H1 (cell line): ENCODE measurements at regions not wholly inside any gene's neighbourhood (a gene's known extent, or its start where the extent isn't known, plus 50 kb on each side); places are given as distances from the start of the nearest gene placed in this dataset.

Source experiments
- CTCF ChIA-PET: fragments of 300-600 bp; sonication (Branson Sonifier 250); formaldehyde crosslinking; loops from one replicate; lab custom pipeline; 2021; ENCODE audit not compliant: partially characterized antibody; lab: Charles Lee
- POLR2A ChIA-PET: fragments of 300-600 bp; sonication (Branson Sonifier 250); formaldehyde crosslinking; loops from one replicate; lab custom pipeline; 2021; ENCODE audit warnings: inconsistent platforms; ENCODE audit not compliant: partially characterized antibody; lab: Charles Lee
- DNase-seq, 2 experiments: peaks; one replicate each; pipeline versions ENCODE4 v3.0.0 to v3.0.0-alpha.2; 2010 to 2022; ENCODE audit warnings: low spot score in 2 of 2, low read depth in 1 of 2, mixed read lengths in 1 of 2
- FAIRE-seq: peaks from 2 replicates; lab custom pipeline; 2011; peaks lifted over from hg19 to GRCh38; lab: Jason Lieb, UNC
- H2AFZ ChIP-seq: 2 replicates; pipeline ENCODE4 v1.8.1; 2012; ENCODE audit warnings: low read length, inconsistent platforms
- H2AK5ac ChIP-seq: 2 replicates; pipeline ENCODE4 v1.6.1; 2013; ENCODE audit warnings: low read depth, low read length
- H2BK120ac ChIP-seq: replicated peaks from 2 replicates; pipeline ENCODE3; 2013; ENCODE audit warnings: low read depth, low read length, inconsistent platforms
- H2BK12ac ChIP-seq: 2 replicates; pipeline ENCODE4 v1.6.1; 2013; ENCODE audit warnings: low read depth, low read length
- H2BK15ac ChIP-seq: 2 replicates; pipeline ENCODE4 v1.6.1; 2013; ENCODE audit warnings: low read length
- H2BK20ac ChIP-seq: 2 replicates; pipeline ENCODE4 v1.6.1; 2013; ENCODE audit warnings: low read length
- H2BK5ac ChIP-seq: 2 replicates; pipeline ENCODE4 v1.6.1; 2013; ENCODE audit warnings: low read depth, low read length
- H3K14ac ChIP-seq: 2 replicates; pipeline ENCODE4 v1.6.1; 2013; ENCODE audit warnings: inconsistent platforms; ENCODE audit not compliant: insufficient read length
- H3K18ac ChIP-seq: 2 replicates; pipeline ENCODE4 v1.6.1; 2013; ENCODE audit warnings: low read length; ENCODE audit errors: extremely low read depth
- H3K23ac ChIP-seq: 2 replicates; pipeline ENCODE4 v1.6.1; 2013; ENCODE audit warnings: inconsistent platforms; ENCODE audit not compliant: insufficient read length
- H3K23me2 ChIP-seq: 2 replicates; pipeline ENCODE4 v1.6.1; 2013; ENCODE audit warnings: low read depth, low read length
- H3K27ac ChIP-seq: 2 replicates; pipeline ENCODE4 v1.6.1; 2011; ENCODE audit warnings: low read depth, low read length, inconsistent platforms
- H3K27me3 ChIP-seq, 4 experiments: replicated peaks in 1 of 4; 1 replicate in 1 of 4; 2 replicates in 3 of 4; pipeline versions ENCODE4 v1.6.1 to v1.8.1; 2011 to 2013; ENCODE audit warnings: low read length in 3 of 4, mild to moderate bottlenecking in 3 of 4, inconsistent platforms in 2 of 4, mixed read lengths in 2 of 4, moderate library complexity in 1 of 4; ENCODE audit not compliant: control insufficient read depth in 3 of 4, insufficient read depth in 3 of 4; ENCODE audit errors: extremely low read depth in 1 of 4
- H3K36me3 ChIP-seq, 4 experiments: 2 replicates each; pipeline versions ENCODE4 v1.6.1 to v1.8.1; 2011 to 2013; ENCODE audit warnings: mild to moderate bottlenecking in 4 of 4, low read length in 3 of 4, moderate library complexity in 2 of 4, control low read depth in 1 of 4, inconsistent platforms in 1 of 4; ENCODE audit not compliant: insufficient read depth in 4 of 4, control insufficient read depth in 2 of 4
- H3K4ac ChIP-seq: replicated peaks from 2 replicates; pipeline ENCODE3; 2013; ENCODE audit warnings: low read length, low read depth, mixed read lengths, inconsistent platforms; ENCODE audit not compliant: insufficient read length
- H3K4me1 ChIP-seq, 4 experiments: replicated peaks in 1 of 4; 1 replicate in 1 of 4; 2 replicates in 3 of 4; pipeline versions ENCODE4 v1.6.1 to v1.8.1; 2011 to 2013; ENCODE audit warnings: low read length in 3 of 4, inconsistent platforms in 2 of 4, mixed read lengths in 1 of 4; ENCODE audit not compliant: insufficient read depth in 4 of 4, control insufficient read depth in 3 of 4
- H3K4me2 ChIP-seq, 2 experiments: 2 replicates each; pipeline versions ENCODE4 v1.6.1 to v1.8.1; 2011 to 2013; ENCODE audit warnings: low read depth in 2 of 2, low read length in 2 of 2, control low read depth in 1 of 2, inconsistent platforms in 1 of 2, mild to moderate bottlenecking in 1 of 2; ENCODE audit not compliant: insufficient read depth in 1 of 2
- H3K4me3 ChIP-seq, 4 experiments: fragments of 200-600, 300-600 bp in 1 of 4; sonication (generic), shearing (Covaris generic), sonication (Bioruptor Twin) in 1 of 4; 2 replicates each; pipeline versions ENCODE4 v1.5.1 to v1.8.1; 2011 to 2016; ENCODE audit warnings: low read length in 4 of 4, low read depth in 3 of 4, control low read depth in 2 of 4, inconsistent platforms in 2 of 4, mild to moderate bottlenecking in 2 of 4, mixed read lengths in 1 of 4, moderate library complexity in 1 of 4; ENCODE audit not compliant: insufficient read depth in 2 of 4; ENCODE audit errors: extremely low read depth in 1 of 4
- H3K56ac ChIP-seq: replicated peaks from 2 replicates; pipeline ENCODE3; 2013; ENCODE audit warnings: low read depth, mild to moderate bottlenecking, mixed read lengths, low read length, inconsistent platforms; ENCODE audit not compliant: insufficient read length
- H3K79me1 ChIP-seq: 2 replicates; pipeline ENCODE4 v1.6.1; 2013; ENCODE audit warnings: low read depth, low read length, control low read depth
- H3K79me2 ChIP-seq, 2 experiments: 2 replicates each; pipeline versions ENCODE4 v1.6.1 to v1.8.1; 2012 to 2013; ENCODE audit warnings: low read length in 2 of 2, mild to moderate bottlenecking in 2 of 2, inconsistent platforms in 1 of 2; ENCODE audit not compliant: insufficient read depth in 2 of 2, control insufficient read depth in 1 of 2
- H3K9ac ChIP-seq, 4 experiments: replicated peaks in 1 of 4; 1 replicate in 1 of 4; 2 replicates in 3 of 4; pipeline versions ENCODE4 v1.6.1 to v1.8.1; 2011 to 2013; ENCODE audit warnings: low read depth in 3 of 4, low read length in 3 of 4, control low read depth in 2 of 4, mild to moderate bottlenecking in 2 of 4, moderate library complexity in 2 of 4, inconsistent platforms in 1 of 4; ENCODE audit errors: extremely low read depth in 1 of 4
- H3K9me3 ChIP-seq, 2 experiments: 2 replicates each; pipeline versions ENCODE4 v1.6.1 to v1.8.1; 2012 to 2013; ENCODE audit warnings: mild to moderate bottlenecking in 2 of 2, moderate library complexity in 2 of 2, control low read depth in 1 of 2, inconsistent platforms in 1 of 2, low read depth in 1 of 2, low read length in 1 of 2, mixed read lengths in 1 of 2; ENCODE audit not compliant: insufficient read depth in 2 of 2
- H4K20me1 ChIP-seq, 2 experiments: replicated peaks in 1 of 2; 2 replicates each; pipeline versions ENCODE3 to v1.8.1; 2011 to 2013; ENCODE audit warnings: inconsistent platforms in 2 of 2, low read length in 2 of 2, mild to moderate bottlenecking in 1 of 2; ENCODE audit not compliant: insufficient read depth in 2 of 2, control insufficient read depth in 1 of 2
- H4K5ac ChIP-seq: 2 replicates; pipeline ENCODE4 v1.6.1; 2013; ENCODE audit warnings: low read length, low read depth, mixed read lengths, inconsistent platforms; ENCODE audit not compliant: insufficient read length
- H4K8ac ChIP-seq: 2 replicates; pipeline ENCODE4 v1.8.0; 2013; ENCODE audit warnings: mild to moderate bottlenecking, moderate library complexity, low read length, inconsistent platforms; ENCODE audit not compliant: insufficient read depth; ENCODE audit errors: extremely low read depth
- H4K91ac ChIP-seq: replicated peaks from 2 replicates; pipeline ENCODE3; 2013; ENCODE audit warnings: low read length, mixed read lengths, inconsistent platforms; ENCODE audit not compliant: insufficient read length
- BACH1 ChIP-seq: IDR thresholded peaks from 2 replicates; pipeline ENCODE4 v1.6.1; 2012; ENCODE audit warnings: low read length, improper control_type of control experiment
- BCL11A ChIP-seq, 2 experiments: IDR thresholded peaks; one replicate each; pipeline ENCODE4 v1.6.1; 2011; ENCODE audit warnings: low read depth in 2 of 2, low read length in 2 of 2, mild to moderate bottlenecking in 2 of 2
- EP300 ChIP-seq, 2 experiments: IDR thresholded peaks; 1 replicate in 1 of 2; 2 replicates in 1 of 2; pipeline ENCODE4 v1.6.1; 2011 to 2012; ENCODE audit warnings: low read depth in 2 of 2, low read length in 2 of 2, mild to moderate bottlenecking in 2 of 2, borderline replicate concordance in 1 of 2, inconsistent platforms in 1 of 2, moderate library complexity in 1 of 2
- GABPA ChIP-seq: IDR thresholded peaks from 2 replicates; pipeline ENCODE4 v1.6.1; 2011; ENCODE audit warnings: mild to moderate bottlenecking, low read length, moderate library complexity, borderline replicate concordance; ENCODE audit not compliant: insufficient read depth
- KDM1A ChIP-seq: fragments of 200-600, 300-600 bp; sonication (generic); IDR thresholded peaks from 2 replicates; pipeline ENCODE4 v1.7.1; 2016; ENCODE audit warnings: mild to moderate bottlenecking, low read length, borderline replicate concordance
- KDM5A ChIP-seq: fragments of 200-600 bp; IDR thresholded peaks from 2 replicates; pipeline ENCODE4 v1.7.1; 2012; ENCODE audit warnings: mild to moderate bottlenecking, low read length, inconsistent platforms, mixed read lengths
- MAFK ChIP-seq: IDR thresholded peaks from 2 replicates; pipeline ENCODE4 v1.6.1; 2012; ENCODE audit warnings: low read depth, mild to moderate bottlenecking, improper control_type of control experiment, low read length
- MAX ChIP-seq: IDR thresholded peaks from 2 replicates; pipeline ENCODE4 v1.6.1; 2012; ENCODE audit warnings: inconsistent platforms
- POLR2A ChIP-seq, 2 experiments: IDR thresholded peaks; 1 replicate in 1 of 2; 2 replicates in 1 of 2; pipeline ENCODE4 v1.6.1; 2011; ENCODE audit warnings: low read depth in 2 of 2, low read length in 2 of 2, mild to moderate bottlenecking in 2 of 2; ENCODE audit errors: control extremely low read depth in 1 of 2
- RNF2 ChIP-seq: fragments of 200-900, 300-1000 bp; sonication (generic); IDR thresholded peaks from 2 replicates; pipeline ENCODE4 v1.7.1; 2016; ENCODE audit warnings: borderline replicate concordance, low read depth, mild to moderate bottlenecking, antibody characterized with exemption, low read length; ENCODE audit not compliant: poor library complexity, severe bottlenecking; ENCODE audit errors: missing control alignments
- SIN3A ChIP-seq, 2 experiments: IDR thresholded peaks in 1 of 2; conservative IDR thresholded peaks in 1 of 2; 2 replicates each; pipeline ENCODE4 v1.6.1; 2011 to 2012; ENCODE audit warnings: low read length in 2 of 2, improper control_type of control experiment in 1 of 2, low read depth in 1 of 2, mild to moderate bottlenecking in 1 of 2
- SIRT6 ChIP-seq: IDR thresholded peaks from one replicate; pipeline ENCODE4 v1.7.1; 2012; ENCODE audit warnings: low read length, inconsistent platforms
- SRF ChIP-seq: IDR thresholded peaks from 2 replicates; pipeline ENCODE4 v1.6.1; 2011; ENCODE audit warnings: mild to moderate bottlenecking, low read depth, low read length, moderate library complexity
- TEAD4 ChIP-seq: IDR thresholded peaks from 2 replicates; pipeline ENCODE4 v1.6.1; 2012; ENCODE audit warnings: low read depth, low read length, inconsistent platforms, mixed read lengths

- no peak for TF ChIP-seq TEAD4
- TF ChIP-seq SIRT6 = no peak
- no peak for TF ChIP-seq POLR2A (IDR thresholded peaks at IDR 0.05; ENCODE audit: control extremely low read depth in 1 of 2, low read depth in 2 of 2, low read length in 2 of 2)
Measured at GRCh38 chr6:139557547-139557946, 183.1 kb upstream of the CITED2 start (continued).

GRCh38 chr6:139556532-139556931, 182.1 kb upstream of the CITED2 start:
- POLR2A ChIA-PET = no interaction called here
- no peak for FAIRE-seq
- no peak overlapping the region for H2BK120ac ChIP-seq

More at GRCh38 chr6:139556532-139556931, 182.1 kb upstream of the CITED2 start:
- Histone ChIP-seq H4K20me1 (no peaks in the 10 kb centered on the region), H3K23me2 (no peaks in the 10 kb centered on the region), H2BK15ac (no peak overlapping the region), H3K9me3 (no peaks in the 10 kb centered on the region), H3K56ac (no peak overlapping the region), H3K23ac (no peak overlapping the region), H3K4me1 (no peaks in the 10 kb centered on the region), H3K36me3 (no peaks in the 10 kb centered on the region), H2AK5ac (no peak overlapping the region), H3K27me3 (no peaks in the 10 kb centered on the region), H2BK5ac (no peak overlapping the region), H3K4ac (no peak overlapping the region), H2AFZ (no peak overlapping the region), H3K27ac (no peak overlapping the region), H3K4me2 (no peak overlapping the region), H3K79me2 (no peaks in the 10 kb centered on the region), H2BK12ac (no peak overlapping the region), H3K14ac (no peak overlapping the region), H3K79me1 (no peaks in the 10 kb centered on the region), H3K9ac (no peak overlapping the region), H3K18ac (no peak overlapping the region), H2BK20ac (no peak overlapping the region), H3K4me3 (no peak overlapping the region), H4K5ac (no peak overlapping the region), H4K8ac (no peak overlapping the region), H4K91ac (no peak overlapping the region)
- CTCF ChIA-PET = no interaction called here
- no peak for TF ChIP-seq MAX
- TF ChIP-seq GABPA = no peak
- no peak for TF ChIP-seq SIN3A (conservative IDR thresholded peaks at IDR 0.05 in 1 of 2, IDR thresholded peaks at IDR 0.05 in 1 of 2; ENCODE audit: low read depth in 1 of 2, low read length in 2 of 2)
- TF ChIP-seq RNF2 = no peak
- TF ChIP-seq KDM5A = no peak
- TF ChIP-seq EP300 (IDR thresholded peaks at IDR 0.05; ENCODE audit: borderline replicate concordance in 1 of 2, low read depth in 2 of 2, low read length in 2 of 2) = no peak
- no peak for TF ChIP-seq BCL11A (IDR thresholded peaks at IDR 0.05; ENCODE audit: low read depth in 2 of 2, low read length in 2 of 2)
- no peak for TF ChIP-seq SRF
- TF ChIP-seq KDM1A = no peak
- no peak for TF ChIP-seq BACH1
- no peak for TF ChIP-seq MAFK
- no peak for DNase-seq
